CD4-positive, alpha-beta T cell treated with Interleukin-17A for 4 hours (primary cell): ENCODE measurements at regions not wholly inside any gene's neighbourhood (a gene's known extent, or its start where the extent isn't known, plus 50 kb on each side); places are given as distances from the start of the nearest gene placed in this dataset.
"Not testable (repeated sequence)": the region's sequence is repeated elsewhere in the genome, so short reads cannot be mapped to it uniquely, and the experiment has no call there.

Experiments
- DNase-seq: peaks from one replicate; pipeline ENCODE4 v3.0.0-alpha.2; 2020; ENCODE audit warnings: mixed read lengths

- DNase-seq: peak; percentile 5
These were observed 58.3 kb upstream of the EEA1 start for GRCh38 chr12:92987362-92987761.

GRCh38 chr12:92987846-92988621, 58.9 kb upstream of the EEA1 start:
- DNase-seq: peak; percentile 19

GRCh38 chr12:92988622-92989130, 59.6 kb upstream of the EEA1 start:
- DNase-seq: no peak

- no peak for DNase-seq
These were observed 60.8 kb upstream of the EEA1 start for GRCh38 chr12:92989715-92990484.

GRCh38 chr12:92991134-92991533, 62.0 kb upstream of the EEA1 start:
- no peak for DNase-seq

GRCh38 chr12:92992041-92992440, 62.9 kb upstream of the EEA1 start:
- DNase-seq: no peak

- DNase-seq: no peak
These were observed 64.2 kb upstream of the EEA1 start for GRCh38 chr12:92993259-92993658.

- no peak for DNase-seq
These were observed 66.3 kb upstream of the EEA1 start for GRCh38 chr12:92995258-92995903.

- DNase-seq: no peak
These were observed 70.9 kb upstream of the EEA1 start for GRCh38 chr12:93000026-93000425.

- no peak for DNase-seq
These were observed 72.3 kb upstream of the EEA1 start for GRCh38 chr12:93001407-93001806.

GRCh38 chr12:93002293-93003054, 73.4 kb upstream of the EEA1 start:
- no peak for DNase-seq

- DNase-seq: no peak
These were observed 74.6 kb upstream of the EEA1 start for GRCh38 chr12:93003531-93004239.

- no peak for DNase-seq
These were observed 76.9 kb upstream of the EEA1 start for GRCh38 chr12:93005928-93006392.

GRCh38 chr12:93006471-93007208, 77.5 kb upstream of the EEA1 start:
- no peak for DNase-seq

- no peak for DNase-seq
These were observed 78.4 kb upstream of the EEA1 start for GRCh38 chr12:93007544-93007943.

- no peak for DNase-seq
These were observed 79.1 kb upstream of the EEA1 start for GRCh38 chr12:93008044-93008778.

- DNase-seq: not testable (repeated sequence)
These were observed 79.8 kb upstream of the EEA1 start for GRCh38 chr12:93008880-93009279.

- DNase-seq: no peak
These were observed 80.4 kb upstream of the EEA1 start for GRCh38 chr12:93009533-93009932.

- DNase-seq: no peak
These were observed 81.4 kb upstream of the EEA1 start for GRCh38 chr12:93010461-93010860.

GRCh38 chr12:93011100-93011499, 82.0 kb upstream of the EEA1 start:
- DNase-seq: no peak
